GM20000 (cell line): ENCODE measurements at regions not wholly inside any gene's neighbourhood (a gene's known extent, or its start where the extent isn't known, plus 50 kb on each side); places are given as distances from the start of the nearest gene placed in this dataset.
"Not testable (repeated sequence)": the region's sequence is repeated elsewhere in the genome, so short reads cannot be mapped to it uniquely, and the experiment has no call there.

Source experiments
- DNase-seq: peaks from one replicate; pipeline ENCODE4 v3.0.0; 2012; ENCODE audit warnings: low spot score
- CTCF ChIP-seq: IDR thresholded peaks from 2 replicates; pipeline ENCODE4 v1.5.1; 2012; ENCODE audit warnings: mild to moderate bottlenecking, control low read depth; ENCODE audit errors: extremely low read depth, missing control alignments

- TF ChIP-seq CTCF = no peak
- no peak for DNase-seq
Measured at GRCh38 chr5:96196407-96196806, 234.8 kb upstream of the ELL2 start.

GRCh38 chr5:96195123-96195522 is 233.5 kb upstream of the ELL2 start:
- no peak for TF ChIP-seq CTCF
- no peak for DNase-seq

GRCh38 chr5:96194593-96194992 is 232.9 kb upstream of the ELL2 start:
- TF ChIP-seq CTCF = no peak

GRCh38 chr5:96193946-96194345 is 232.3 kb upstream of the ELL2 start:
- DNase-seq = no peak
- TF ChIP-seq CTCF = no peak

More at GRCh38 chr5:96194593-96194992, 232.9 kb upstream of the ELL2 start:
- no peak for DNase-seq

- TF ChIP-seq CTCF = no peak
- DNase-seq = no peak
Measured at GRCh38 chr5:96189987-96190386, 228.3 kb upstream of the ELL2 start.

- TF ChIP-seq CTCF = no peak
Measured at GRCh38 chr5:96189028-96189826, 227.6 kb upstream of the ELL2 start.

GRCh38 chr5:96187309-96188027 is 225.8 kb upstream of the ELL2 start:
- DNase-seq = no peak
- TF ChIP-seq CTCF = no peak

More at GRCh38 chr5:96189028-96189826, 227.6 kb upstream of the ELL2 start:
- DNase-seq = no peak

GRCh38 chr5:96184510-96184909 is 222.9 kb upstream of the ELL2 start:
- not testable (repeated sequence) for DNase-seq
